K562 (cell line): ENCODE measurements at regions not wholly inside any gene's neighbourhood (a gene's known extent, or its start where the extent isn't known, plus 50 kb on each side); places are given as distances from the start of the nearest gene placed in this dataset.

Source experiments
- ATAC-seq: fragments of 200-7000 bp; cut with Tn5 transposase; 3 replicates; pipeline ENCODE4 v1.9.1; 2020; ENCODE audit warnings: moderate library complexity
- BruUV-seq: library from RNA; stranded (reverse); fragments of 400-500 nt; replicated peaks from 2 replicates; lab custom pipeline; 2021; lab: Mats Ljungman, UMichigan
- CTCF ChIA-PET: fragments of 300-600 bp; formaldehyde crosslinking; extraction: SDS; loops from one replicate; lab custom pipeline; 2021; ENCODE audit warnings: low intra/inter-chr PET ratio; lab: Yijun Ruan, JAX
- POLR2A ChIA-PET: fragments of 300-600, 350-650 bp; sonication (Branson Sonifier 250); formaldehyde crosslinking; extraction: SDS; loops from one replicate; lab custom pipeline; 2021; ENCODE audit warnings: antibody characterized with exemption, inconsistent platforms; lab: Yijun Ruan, JAX
- DNase-seq, 4 experiments: peaks; one replicate each; pipeline versions ENCODE4 v3.0.0 to v3.0.0-alpha.2; 2011 to 2018; ENCODE audit warnings: low spot score in 3 of 4, mixed read lengths in 3 of 4; ENCODE audit errors: extremely low read depth in 1 of 4
- FAIRE-seq: peaks from 2 replicates; lab custom pipeline; 2011; peaks lifted over from hg19 to GRCh38; lab: Jason Lieb, UNC
- H2AFZ ChIP-seq: 2 replicates; pipeline ENCODE4 v1.6.0; 2011; ENCODE audit warnings: low read depth, low read length, control low read depth, inconsistent platforms
- H3K27ac ChIP-seq: fragments of 200-600 bp; 3 replicates; pipeline ENCODE4 v1.8.0; 2011; ENCODE audit warnings: low read depth, mild to moderate bottlenecking, control low read depth, inconsistent platforms, low read length, moderate library complexity, mixed read lengths; ENCODE audit errors: extremely low read depth
- H3K27me3 ChIP-seq, 2 experiments: fragments of 300-600 bp in 1 of 2; 2 replicates in 1 of 2; 3 replicates in 1 of 2; pipeline versions ENCODE4 v1.6.0 to v1.8.0; 2011; ENCODE audit warnings: inconsistent platforms in 2 of 2, low read length in 2 of 2, mild to moderate bottlenecking in 1 of 2, mixed read lengths in 1 of 2, moderate library complexity in 1 of 2; ENCODE audit not compliant: control insufficient read depth in 2 of 2, insufficient read depth in 2 of 2
- H3K36me3 ChIP-seq: fragments of 300-600 bp; 3 replicates; pipeline ENCODE4 v1.8.0; 2011; ENCODE audit warnings: mild to moderate bottlenecking, low read length, inconsistent platforms; ENCODE audit not compliant: control insufficient read depth, insufficient read depth
- H3K4me1 ChIP-seq, 2 experiments: fragments of 200-600 bp in 1 of 2; replicated peaks in 1 of 2; 2 replicates in 1 of 2; 3 replicates in 1 of 2; pipeline versions ENCODE4 v1.5.1 to v1.8.0; 2011; ENCODE audit warnings: inconsistent platforms in 2 of 2, low read length in 2 of 2, mild to moderate bottlenecking in 1 of 2, mixed read lengths in 1 of 2, moderate library complexity in 1 of 2; ENCODE audit not compliant: control insufficient read depth in 2 of 2, insufficient read depth in 2 of 2
- H3K4me2 ChIP-seq: 2 replicates; pipeline ENCODE4 v1.6.1; 2011; ENCODE audit warnings: low read length, control low read depth, inconsistent platforms, mixed read lengths; ENCODE audit not compliant: insufficient read depth
- H3K4me3 ChIP-seq: fragments of 200-600 bp; sonication (generic), shearing (Covaris generic); 2 replicates; pipeline ENCODE4 v1.5.1; 2016; ENCODE audit warnings: control low read depth, inconsistent platforms
- H3K79me2 ChIP-seq: fragments of 200-600 bp; 3 replicates; pipeline ENCODE4 v1.8.0; 2011; ENCODE audit warnings: low read length, inconsistent platforms; ENCODE audit not compliant: control insufficient read depth, insufficient read depth
- H3K9ac ChIP-seq, 2 experiments: 2 replicates each; pipeline versions ENCODE4 v1.6.0 to v1.6.1; 2011; ENCODE audit warnings: low read depth in 2 of 2, low read length in 2 of 2, control low read depth in 1 of 2, inconsistent platforms in 1 of 2, mild to moderate bottlenecking in 1 of 2, mixed read lengths in 1 of 2; ENCODE audit not compliant: insufficient read depth in 1 of 2
- H3K9me1 ChIP-seq: one replicate; pipeline ENCODE4 v1.6.0; 2011; ENCODE audit warnings: inconsistent platforms, mild to moderate bottlenecking, low read length, moderate library complexity; ENCODE audit not compliant: control insufficient read depth, insufficient read depth
- H3K9me3 ChIP-seq: replicated peaks from 2 replicates; pipeline ENCODE4 v1.5.1; 2011; ENCODE audit warnings: low read depth, low read length, inconsistent platforms; ENCODE audit not compliant: control insufficient read depth, insufficient read depth
- H4K20me1 ChIP-seq: replicated peaks from 2 replicates; pipeline ENCODE4 v1.6.1; 2011; ENCODE audit warnings: low read length, inconsistent platforms, mixed read lengths; ENCODE audit not compliant: control insufficient read depth, insufficient read depth
- CC2D1A ChIP-seq: fragments of 450-650 bp; IDR thresholded peaks from 2 replicates; pipeline ENCODE4 v1.6.1; 2017; ENCODE audit warnings: mild to moderate bottlenecking
- CTBP1 ChIP-seq: fragments of 450-650 bp; IDR thresholded peaks from 2 replicates; pipeline ENCODE4 v1.6.1; 2016; ENCODE audit warnings: borderline replicate concordance
- FOXM1 ChIP-seq, 2 experiments: fragments of 450-650 bp in 1 of 2; sonication (generic) in 1 of 2; formaldehyde crosslinking in 1 of 2; IDR thresholded peaks; 2 replicates each; pipeline versions ENCODE4 v1.6.1 to v1.9.0; 2017 to 2022; ENCODE audit warnings: low read depth in 2 of 2, mild to moderate bottlenecking in 2 of 2, missing genetic modification reagents in 1 of 2, moderate library complexity in 1 of 2
- GTF3C2 ChIP-seq: IDR thresholded peaks from 3 replicates; pipeline ENCODE4 v1.6.1; 2011; ENCODE audit warnings: borderline replicate concordance, mild to moderate bottlenecking, moderate library complexity; ENCODE audit not compliant: insufficient read length; ENCODE audit errors: extremely low read depth
- HDAC1 ChIP-seq, 2 experiments: fragments of 450-650 bp; IDR thresholded peaks; 2 replicates each; pipeline ENCODE4 v1.6.1; 2016 to 2017; ENCODE audit warnings: inconsistent platforms in 1 of 2, mild to moderate bottlenecking in 1 of 2, moderate library complexity in 1 of 2
- HMBOX1 ChIP-seq: sonication (generic); IDR thresholded peaks from 2 replicates; pipeline ENCODE4 v1.6.1; 2016
- NBN ChIP-seq: fragments of 450-650 bp; IDR thresholded peaks from 2 replicates; pipeline ENCODE4 v1.6.1; 2016; ENCODE audit warnings: low read depth, mild to moderate bottlenecking
- RAD21 ChIP-seq, 2 experiments: fragments of 250-450 bp in 1 of 2; fragments of 450-650 bp in 1 of 2; sonication (Bioruptor Pico) in 1 of 2; formaldehyde crosslinking in 1 of 2; IDR thresholded peaks in 1 of 2; conservative IDR thresholded peaks in 1 of 2; 2 replicates each; pipeline versions ENCODE4 v1.4.0 to v1.8.0; 2020 to 2022; ENCODE audit warnings: mild to moderate bottlenecking in 2 of 2, moderate library complexity in 1 of 2
- SRSF9 ChIP-seq: fragments of 200-400 bp; formaldehyde crosslinking; IDR thresholded peaks from 2 replicates; pipeline ENCODE4 v1.6.1; 2017; ENCODE audit warnings: low read depth, low read length, borderline replicate concordance
- TOE1 ChIP-seq, 2 experiments: fragments of 450-650 bp in 1 of 2; sonication (generic) in 1 of 2; formaldehyde crosslinking in 1 of 2; IDR thresholded peaks; 2 replicates each; pipeline versions ENCODE4 v1.7.1 to v1.8.0; 2016 to 2022; ENCODE audit warnings: borderline replicate concordance in 2 of 2, mild to moderate bottlenecking in 2 of 2, antibody characterized with exemption in 1 of 2, inconsistent platforms in 1 of 2, low read depth in 1 of 2, missing genetic modification reagents in 1 of 2, moderate library complexity in 1 of 2
- ZEB2 ChIP-seq: fragments of 450-650 bp; IDR thresholded peaks from 2 replicates; pipeline ENCODE4 v1.6.1; 2016
- WGBS: fragments of 100-300 bp; shearing (Covaris generic); methylation state at CpG from one replicate; pipeline ENCODE4 v1.1.6; 2016; ENCODE audit warnings: low coverage, mixed read lengths; ENCODE audit not compliant: insufficient coverage; ENCODE audit errors: missing lambda C conversion rate; 5-methylcytosine and 5-hydroxymethylcytosine counted together
- in situ Hi-C: fragments of 300-500 bp; cut with MboI; formaldehyde crosslinking; loops from 4 replicates; pipeline ENCODE4 v1.15.0; 2018; ENCODE audit warnings: inconsistent platforms, mixed read lengths
- intact Hi-C: fragments of 100-400 bp; cut with micrococcal nuclease; formaldehyde crosslinking; loops from 2 replicates; pipeline ENCODE4 v1.14.2; 2022
- TF ChIP-seq, protein P1 (sequence below): fragments of 250-450 bp; sonication (Bioruptor Pico); IDR thresholded peaks from 2 replicates; pipeline ENCODE4 v1.5.0; 2020; ENCODE audit warnings: mild to moderate bottlenecking, borderline replicate concordance

DNA sequence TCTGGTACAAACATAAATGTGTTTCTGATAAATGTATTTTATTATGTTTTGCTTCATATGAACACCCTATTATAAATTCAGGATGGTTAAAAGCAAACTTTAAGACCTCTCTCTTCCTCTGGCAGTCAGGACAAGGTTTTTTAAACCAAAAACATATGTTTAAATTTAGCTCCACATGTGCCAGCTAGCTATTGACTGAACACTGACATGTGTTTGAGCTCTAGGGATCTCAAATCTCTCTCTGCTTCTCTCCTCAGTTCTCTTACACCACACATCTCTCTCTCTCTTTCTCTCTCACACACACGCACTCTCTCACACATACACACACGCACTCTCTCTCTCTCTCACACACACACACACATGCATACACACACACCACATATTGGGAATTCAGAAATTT lies 150.1 kb upstream of the RFX3 start:
- no peaks in the 10 kb centered on the region for H3K27me3 ChIP-seq
- H3K79me2 ChIP-seq: no peaks in the 10 kb centered on the region
- in situ Hi-C loops: loop anchor here (25.0 kb wide), 1 partner anchor 214 kb away; no protein-coding TSS in a partner anchor
- WGBS: no CpG with 5 or more reads among the region's 2 CpGs
- no peak for ATAC-seq
- no peaks in the 10 kb centered on the region for H3K36me3 ChIP-seq
- no peak overlapping the region for H2AFZ ChIP-seq
- CTCF ChIA-PET: no interaction called here
- no peak for TF ChIP-seq GTF3C2
- TF ChIP-seq ZEB2: no peak
- TF ChIP-seq HDAC1 (IDR thresholded peaks at IDR 0.05): no peak
- TF ChIP-seq TOE1 (IDR thresholded peaks at IDR 0.05; ENCODE audit: borderline replicate concordance): no peak
- TF ChIP-seq TOE1 (CRISPR knock-in tag; IDR thresholded peaks at IDR 0.05; ENCODE audit: borderline replicate concordance, low read depth): no peak
- no peak for TF ChIP-seq NBN
- TF ChIP-seq, protein P1, sequence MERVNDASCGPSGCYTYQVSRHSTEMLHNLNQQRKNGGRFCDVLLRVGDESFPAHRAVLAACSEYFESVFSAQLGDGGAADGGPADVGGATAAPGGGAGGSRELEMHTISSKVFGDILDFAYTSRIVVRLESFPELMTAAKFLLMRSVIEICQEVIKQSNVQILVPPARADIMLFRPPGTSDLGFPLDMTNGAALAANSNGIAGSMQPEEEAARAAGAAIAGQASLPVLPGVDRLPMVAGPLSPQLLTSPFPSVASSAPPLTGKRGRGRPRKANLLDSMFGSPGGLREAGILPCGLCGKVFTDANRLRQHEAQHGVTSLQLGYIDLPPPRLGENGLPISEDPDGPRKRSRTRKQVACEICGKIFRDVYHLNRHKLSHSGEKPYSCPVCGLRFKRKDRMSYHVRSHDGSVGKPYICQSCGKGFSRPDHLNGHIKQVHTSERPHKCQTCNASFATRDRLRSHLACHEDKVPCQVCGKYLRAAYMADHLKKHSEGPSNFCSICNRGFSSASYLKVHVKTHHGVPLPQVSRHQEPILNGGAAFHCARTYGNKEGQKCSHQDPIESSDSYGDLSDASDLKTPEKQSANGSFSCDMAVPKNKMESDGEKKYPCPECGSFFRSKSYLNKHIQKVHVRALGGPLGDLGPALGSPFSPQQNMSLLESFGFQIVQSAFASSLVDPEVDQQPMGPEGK: no peak
- TF ChIP-seq RAD21 (CRISPR knock-in tag; conservative IDR thresholded peaks at IDR 0.05 in 1 of 2, IDR thresholded peaks at IDR 0.05 in 1 of 2): no peak
- no peak for TF ChIP-seq HMBOX1
- no peak for TF ChIP-seq SRSF9
- no peak for TF ChIP-seq FOXM1 (IDR thresholded peaks at IDR 0.05; ENCODE audit: low read depth)
- TF ChIP-seq FOXM1 (CRISPR knock-in tag; IDR thresholded peaks at IDR 0.05; ENCODE audit: low read depth): no peak
- TF ChIP-seq CC2D1A: no peak
- no peak for TF ChIP-seq CTBP1
- TF ChIP-seq, all 486 proteins: peak for 0
- FAIRE-seq (no peak), DNase-seq (no peak)
- Histone ChIP-seq H3K4me2 (no peak overlapping the region), H3K9ac (no peak overlapping the region), H3K9me1 (no peaks in the 10 kb centered on the region), H3K9me3 (no peaks in the 10 kb centered on the region), H3K4me1 (no peaks in the 10 kb centered on the region), H3K4me3 (no peak overlapping the region), H3K27ac (no peak overlapping the region), H4K20me1 (no peaks in the 10 kb centered on the region)
- no TSS peak for BruUV-seq
- POLR2A ChIA-PET: interaction anchor here (1.1 kb wide), 1 partner anchor 12 kb away, joined by 3 read pairs; no protein-coding TSS in a partner anchor
- intact Hi-C loops: no loop called here
